ENCODE measurements at regions not wholly inside any gene's neighbourhood (a gene's known extent, or its start where the extent isn't known, plus 50 kb on each side); places are given as distances from the start of the nearest gene placed in this dataset.

GRCh38 chr6:8325743-8326142 lies 109.6 kb downstream of the SLC35B3 start:
- Mint-ChIP-seq H3K36me3 (no peaks in the 10 kb centered on the region), H3K4me3 (no peak overlapping the region), H3K4me1 (peaks cover 5% of the 10 kb centered on the region), H3K9me3 (peaks cover 5% of the 10 kb centered on the region), H3K27ac (no peak overlapping the region), H3K27me3 (ENCODE audit: low read depth) (no peaks in the 10 kb centered on the region)
- DNase-seq (ENCODE audit: low spot score in 2 of 2, unreplicated experiment in 2 of 2): no peak
- no peak for TF ChIP-seq CTCF (IDR thresholded peaks at IDR 0.05; ENCODE audit: unreplicated experiment)

GRCh38 chr6:8322659-8323058 lies 112.7 kb downstream of the SLC35B3 start:
- H3K9me3 Mint-ChIP-seq: peaks cover 5% of the 10 kb centered on the region
- no peak for TF ChIP-seq CTCF (IDR thresholded peaks at IDR 0.05; ENCODE audit: unreplicated experiment)
- no peak overlapping the region for H3K4me3 Mint-ChIP-seq
- no peaks in the 10 kb centered on the region for H3K36me3 Mint-ChIP-seq
- H3K4me1 Mint-ChIP-seq: peaks cover 2% of the 10 kb centered on the region
- no peak overlapping the region for H3K27ac Mint-ChIP-seq
- DNase-seq (ENCODE audit: low spot score in 2 of 2, unreplicated experiment in 2 of 2): no peak
- no peaks in the 10 kb centered on the region for H3K27me3 Mint-ChIP-seq (ENCODE audit: low read depth)

GRCh38 chr6:8321671-8322404 lies 113.5 kb downstream of the SLC35B3 start:
- H3K27me3 Mint-ChIP-seq (ENCODE audit: low read depth): no peaks in the 10 kb centered on the region
- H3K36me3 Mint-ChIP-seq: no peaks in the 10 kb centered on the region
- H3K27ac Mint-ChIP-seq: no peak overlapping the region
- TF ChIP-seq CTCF (IDR thresholded peaks at IDR 0.05; ENCODE audit: unreplicated experiment): no peak
- peaks cover 2% of the 10 kb centered on the region for H3K4me1 Mint-ChIP-seq
- H3K9me3 Mint-ChIP-seq: peaks cover 5% of the 10 kb centered on the region
- no peak for DNase-seq (ENCODE audit: low spot score in 2 of 2, unreplicated experiment in 2 of 2)
- no peak overlapping the region for H3K4me3 Mint-ChIP-seq

- Mint-ChIP-seq H3K36me3 (peaks cover 14% of the 10 kb centered on the region), H3K4me3 (no peak overlapping the region), H3K27me3 (ENCODE audit: low read depth) (no peaks in the 10 kb centered on the region), H3K9me3 (peaks cover 30% of the 10 kb centered on the region), H3K4me1 (no peaks in the 10 kb centered on the region), H3K27ac (no peak overlapping the region)
- DNase-seq (ENCODE audit: low spot score in 2 of 2, unreplicated experiment in 2 of 2): no peak
- no peak for TF ChIP-seq CTCF (IDR thresholded peaks at IDR 0.05; ENCODE audit: unreplicated experiment)
Observed at GRCh38 chr6:8315154-8315553, 120.2 kb downstream of the SLC35B3 start.

GRCh38 chr6:8301502-8301901 lies 133.8 kb downstream of the SLC35B3 start:
- Mint-ChIP-seq H3K9me3 (peaks cover 11% of the 10 kb centered on the region), H3K4me3 (no peak overlapping the region), H3K27me3 (ENCODE audit: low read depth) (no peaks in the 10 kb centered on the region), H3K27ac (no peak overlapping the region), H3K36me3 (peaks cover 2% of the 10 kb centered on the region), H3K4me1 (peaks cover 19% of the 10 kb centered on the region)
- no peak for DNase-seq (ENCODE audit: low spot score in 2 of 2, unreplicated experiment in 2 of 2)
- no peak for TF ChIP-seq CTCF (IDR thresholded peaks at IDR 0.05; ENCODE audit: unreplicated experiment)

All from mesothelial cell of epicardium (in vitro differentiated cells).